ENCODE measurements at regions not wholly inside any gene's neighbourhood (a gene's known extent, or its start where the extent isn't known, plus 50 kb on each side); places are given as distances from the start of the nearest gene placed in this dataset.

DNA sequence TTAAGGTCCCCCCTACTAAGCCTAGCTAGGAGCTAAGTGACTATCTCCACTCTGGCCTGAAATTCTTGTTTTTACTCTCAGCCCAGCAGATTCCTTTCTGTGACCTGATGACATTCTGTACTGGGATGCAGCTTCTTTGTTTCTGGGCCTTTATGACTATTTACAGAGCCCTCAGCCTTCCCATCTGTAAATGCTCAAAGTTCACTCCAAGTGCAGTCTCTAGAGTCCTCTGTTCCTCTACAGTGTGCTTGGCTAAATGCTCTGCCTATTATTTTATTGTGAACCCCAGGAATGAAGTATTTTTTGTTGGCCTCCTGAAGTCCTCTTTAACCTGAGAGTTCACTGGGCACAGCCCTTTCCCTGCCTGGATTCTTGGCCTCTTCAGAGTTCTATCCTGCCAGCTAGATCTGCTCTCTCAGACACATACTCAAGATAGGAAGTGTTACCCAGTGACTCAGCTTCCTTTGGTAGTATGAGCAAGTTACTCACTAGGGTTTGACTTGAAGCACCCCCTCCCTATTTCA, 278.1 kb upstream of the P2RY1 start:
- Histone ChIP-seq H3K36me3 (no peaks in the 10 kb centered on the region), H3K27me3 (no peaks in the 10 kb centered on the region), H3K9me3 (no peaks in the 10 kb centered on the region), H3K4me3 (no peak overlapping the region), H3K4me1 (no peaks in the 10 kb centered on the region), H3K27ac (peak overlapping the region; percentile 69)
- no peak for TF ChIP-seq POLR2A (IDR thresholded peaks at IDR 0.05)
- TF ChIP-seq CTCF (IDR thresholded peaks at IDR 0.05) = no peak
- no peak for DNase-seq
- intact Hi-C loops (cut with DNase I; ENCODE audit: low total_unique reads) = no loop called here

GRCh38 chr3:152557302-152557999, 277.5 kb upstream of the P2RY1 start:
- peak overlapping the region; percentile 69 for H3K27ac ChIP-seq
- DNase-seq = no peak
- no peaks in the 10 kb centered on the region for H3K36me3 ChIP-seq
- no peaks in the 10 kb centered on the region for H3K4me1 ChIP-seq
- TF ChIP-seq CTCF (IDR thresholded peaks at IDR 0.05) (no peak), POLR2A (IDR thresholded peaks at IDR 0.05) (no peak)
- no peaks in the 10 kb centered on the region for H3K27me3 ChIP-seq
- intact Hi-C loops (cut with DNase I; ENCODE audit: low total_unique reads) = no loop called here
- H3K4me3 ChIP-seq = no peak overlapping the region
- H3K9me3 ChIP-seq = no peaks in the 10 kb centered on the region

DNA sequence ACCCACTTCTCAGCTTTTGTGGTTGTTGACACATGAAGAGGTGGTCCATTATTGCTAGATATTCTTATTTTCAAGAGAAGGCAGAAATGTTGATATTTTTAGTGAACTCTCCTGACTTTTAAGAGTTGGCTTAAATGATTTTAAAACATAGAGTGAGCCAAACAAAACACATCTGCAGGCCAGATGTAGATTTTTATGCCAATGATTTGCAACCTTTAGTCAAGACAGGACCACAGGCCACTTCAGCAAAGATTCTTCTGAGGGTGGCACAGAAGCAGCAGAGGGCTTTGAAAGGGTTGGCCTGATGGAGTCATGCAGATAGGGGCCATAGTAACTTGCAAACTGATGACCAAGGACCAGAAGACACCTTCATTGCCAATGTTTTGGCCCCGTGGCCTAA, 276.5 kb upstream of the P2RY1 start:
- H3K27ac ChIP-seq = peak overlapping the region; percentile 69
- H3K4me3 ChIP-seq = no peak overlapping the region
- intact Hi-C loops (cut with DNase I; ENCODE audit: low total_unique reads) = no loop called here
- no peaks in the 10 kb centered on the region for H3K27me3 ChIP-seq
- DNase-seq = no peak
- TF ChIP-seq CTCF (IDR thresholded peaks at IDR 0.05) = no peak
- H3K9me3 ChIP-seq = no peaks in the 10 kb centered on the region
- H3K36me3 ChIP-seq = no peaks in the 10 kb centered on the region
- no peaks in the 10 kb centered on the region for H3K4me1 ChIP-seq

- Histone ChIP-seq H3K4me3 (no peak overlapping the region), H3K4me1 (no peaks in the 10 kb centered on the region), H3K27me3 (no peaks in the 10 kb centered on the region), H3K9me3 (no peaks in the 10 kb centered on the region), H3K36me3 (no peaks in the 10 kb centered on the region), H3K27ac (no peak overlapping the region)
- DNase-seq = no peak
- intact Hi-C loops (cut with DNase I; ENCODE audit: low total_unique reads) = no loop called here
- TF ChIP-seq POLR2A (IDR thresholded peaks at IDR 0.05) = no peak
- TF ChIP-seq CTCF (IDR thresholded peaks at IDR 0.05) = no peak
Measured at GRCh38 chr3:152559246-152559645, 275.7 kb upstream of the P2RY1 start.

DNA sequence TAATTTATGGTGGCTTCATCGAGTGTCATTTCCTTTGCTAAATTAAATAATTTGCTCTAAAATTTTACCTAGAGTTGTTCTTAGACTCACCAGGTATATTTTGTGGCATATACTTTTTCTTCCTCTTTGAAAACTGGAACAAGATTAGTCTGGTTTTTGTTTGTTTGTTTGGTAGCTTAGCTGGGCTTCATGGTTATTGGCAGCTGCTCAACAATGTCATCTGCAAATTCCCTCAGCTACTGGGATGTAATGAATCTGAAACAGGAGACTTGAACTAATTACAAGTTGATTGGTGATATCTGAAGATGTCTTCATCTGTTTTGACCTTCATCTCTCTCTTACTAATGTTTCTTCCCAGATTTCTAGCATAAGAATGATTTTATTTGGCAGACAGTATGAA, 270.5 kb upstream of the P2RY1 start:
- Histone ChIP-seq H3K36me3 (no peaks in the 10 kb centered on the region), H3K27me3 (no peaks in the 10 kb centered on the region), H3K4me1 (no peaks in the 10 kb centered on the region), H3K9me3 (no peaks in the 10 kb centered on the region), H3K27ac (no peak overlapping the region), H3K4me3 (no peak overlapping the region)
- no peak for DNase-seq
- TF ChIP-seq POLR2A (IDR thresholded peaks at IDR 0.05) = no peak
- no peak for TF ChIP-seq CTCF (IDR thresholded peaks at IDR 0.05)
- intact Hi-C loops (cut with DNase I; ENCODE audit: low total_unique reads) = no loop called here

Measured in uterus (tissue), 3 donors.